ENCODE measurements at regions not wholly inside any gene's neighbourhood (a gene's known extent, or its start where the extent isn't known, plus 50 kb on each side); places are given as distances from the start of the nearest gene placed in this dataset.

GRCh38 chr6:115323001-115323400, 737.7 kb downstream of the FRK start:
- Histone ChIP-seq H3K36me3 (ENCODE audit: control insufficient read depth in 2 of 2, insufficient read depth in 2 of 2, low read length in 1 of 2) (no peaks in the 10 kb centered on the region), H3K4me1 (ENCODE audit: control insufficient read depth in 2 of 2, insufficient read depth in 2 of 2, low read length in 2 of 2) (no peaks in the 10 kb centered on the region), H3K4me3 (ENCODE audit: low read length in 2 of 2) (no peak overlapping the region), H3K27me3 (ENCODE audit: control insufficient read depth in 2 of 2, insufficient read depth in 1 of 2, low read length in 1 of 2) (no peaks in the 10 kb centered on the region), H3K27ac (ENCODE audit: low read depth in 1 of 2, low read length in 1 of 2) (no peak overlapping the region), H3K9me3 (ENCODE audit: control insufficient read depth in 2 of 2, insufficient read depth in 1 of 2, low read length in 1 of 2) (no peaks in the 10 kb centered on the region)
- WGBS, result 96% methylated on average over 1 of the region's 1 CpG
- no peak for DNase-seq (ENCODE audit: low read depth in 6 of 9, low spot score in 9 of 9)

GRCh38 chr6:115319823-115320222, 740.9 kb downstream of the FRK start:
- H3K9me3 ChIP-seq (ENCODE audit: control insufficient read depth in 2 of 2, insufficient read depth in 1 of 2, low read length in 1 of 2), result no peaks in the 10 kb centered on the region
- WGBS, result 90% methylated on average over 1 of the region's 1 CpG
- H3K27me3 ChIP-seq (ENCODE audit: control insufficient read depth in 2 of 2, insufficient read depth in 1 of 2, low read length in 1 of 2), result no peaks in the 10 kb centered on the region
- H3K4me1 ChIP-seq (ENCODE audit: control insufficient read depth in 2 of 2, insufficient read depth in 2 of 2, low read length in 2 of 2), result no peaks in the 10 kb centered on the region
- H3K4me3 ChIP-seq (ENCODE audit: low read length in 2 of 2), result no peak overlapping the region
- DNase-seq (ENCODE audit: low read depth in 6 of 9, low spot score in 9 of 9), result no peak
- no peak overlapping the region for H3K27ac ChIP-seq (ENCODE audit: low read depth in 1 of 2, low read length in 1 of 2)
- no peaks in the 10 kb centered on the region for H3K36me3 ChIP-seq (ENCODE audit: control insufficient read depth in 2 of 2, insufficient read depth in 2 of 2, low read length in 1 of 2)

GRCh38 chr6:115310156-115310555, 750.5 kb downstream of the FRK start:
- Histone ChIP-seq H3K27me3 (ENCODE audit: control insufficient read depth in 2 of 2, insufficient read depth in 1 of 2, low read length in 1 of 2) (no peaks in the 10 kb centered on the region), H3K27ac (ENCODE audit: low read depth in 1 of 2, low read length in 1 of 2) (no peak overlapping the region), H3K4me1 (ENCODE audit: control insufficient read depth in 2 of 2, insufficient read depth in 2 of 2, low read length in 2 of 2) (no peaks in the 10 kb centered on the region), H3K4me3 (ENCODE audit: low read length in 2 of 2) (no peak overlapping the region), H3K36me3 (ENCODE audit: control insufficient read depth in 2 of 2, insufficient read depth in 2 of 2, low read length in 1 of 2) (no peaks in the 10 kb centered on the region), H3K9me3 (ENCODE audit: control insufficient read depth in 2 of 2, insufficient read depth in 1 of 2, low read length in 1 of 2) (peaks cover 0 to 14% of the 10 kb centered on the region in 2 donors)
- no peak for DNase-seq (ENCODE audit: low read depth in 6 of 9, low spot score in 9 of 9)
- WGBS, result 96% methylated on average over 6 of the region's 6 CpGs

- no peaks in the 10 kb centered on the region for H3K36me3 ChIP-seq (ENCODE audit: control insufficient read depth in 2 of 2, insufficient read depth in 2 of 2, low read length in 1 of 2)
- H3K27ac ChIP-seq (ENCODE audit: low read depth in 1 of 2, low read length in 1 of 2), result no peak overlapping the region
- no peak overlapping the region for H3K4me3 ChIP-seq (ENCODE audit: low read length in 2 of 2)
- no peak for DNase-seq (ENCODE audit: low read depth in 6 of 9, low spot score in 9 of 9)
- H3K4me1 ChIP-seq (ENCODE audit: control insufficient read depth in 2 of 2, insufficient read depth in 2 of 2, low read length in 2 of 2), result no peaks in the 10 kb centered on the region
- WGBS, result 84% methylated on average over 4 of the region's 4 CpGs
- no peaks in the 10 kb centered on the region for H3K9me3 ChIP-seq (ENCODE audit: control insufficient read depth in 2 of 2, insufficient read depth in 1 of 2, low read length in 1 of 2)
- no peaks in the 10 kb centered on the region for H3K27me3 ChIP-seq (ENCODE audit: control insufficient read depth in 2 of 2, insufficient read depth in 1 of 2, low read length in 1 of 2)
Observed at GRCh38 chr6:115302731-115303130, 758.0 kb downstream of the FRK start.

GRCh38 chr6:115287467-115287866, 773.2 kb downstream of the FRK start:
- Histone ChIP-seq H3K9me3 (ENCODE audit: control insufficient read depth in 2 of 2, insufficient read depth in 1 of 2, low read length in 1 of 2) (no peaks in the 10 kb centered on the region), H3K27me3 (ENCODE audit: control insufficient read depth in 2 of 2, insufficient read depth in 1 of 2, low read length in 1 of 2) (no peaks in the 10 kb centered on the region), H3K36me3 (ENCODE audit: control insufficient read depth in 2 of 2, insufficient read depth in 2 of 2, low read length in 1 of 2) (no peaks in the 10 kb centered on the region), H3K27ac (ENCODE audit: low read depth in 1 of 2, low read length in 1 of 2) (no peak overlapping the region), H3K4me3 (ENCODE audit: low read length in 2 of 2) (no peak overlapping the region), H3K4me1 (ENCODE audit: control insufficient read depth in 2 of 2, insufficient read depth in 2 of 2, low read length in 2 of 2) (no peaks in the 10 kb centered on the region)
- 87% methylated on average over 4 of the region's 4 CpGs for WGBS
- no peak for DNase-seq (ENCODE audit: low read depth in 6 of 9, low spot score in 9 of 9)

- 88% methylated on average over 3 of the region's 3 CpGs for WGBS
- Histone ChIP-seq H3K27ac (ENCODE audit: low read depth in 1 of 2, low read length in 1 of 2) (no peak overlapping the region), H3K36me3 (ENCODE audit: control insufficient read depth in 2 of 2, insufficient read depth in 2 of 2, low read length in 1 of 2) (no peaks in the 10 kb centered on the region), H3K4me1 (ENCODE audit: control insufficient read depth in 2 of 2, insufficient read depth in 2 of 2, low read length in 2 of 2) (no peaks in the 10 kb centered on the region), H3K4me3 (ENCODE audit: low read length in 2 of 2) (no peak overlapping the region), H3K9me3 (ENCODE audit: control insufficient read depth in 2 of 2, insufficient read depth in 1 of 2, low read length in 1 of 2) (peaks cover 0 to 7% of the 10 kb centered on the region in 2 donors), H3K27me3 (ENCODE audit: control insufficient read depth in 2 of 2, insufficient read depth in 1 of 2, low read length in 1 of 2) (no peaks in the 10 kb centered on the region)
- no peak for DNase-seq (ENCODE audit: low read depth in 6 of 9, low spot score in 9 of 9)
Observed at GRCh38 chr6:115276881-115277565, 783.7 kb downstream of the FRK start.

- DNase-seq (ENCODE audit: low read depth in 6 of 9, low spot score in 9 of 9), result no peak
- Histone ChIP-seq H3K27ac (ENCODE audit: low read depth in 1 of 2, low read length in 1 of 2) (no peak overlapping the region), H3K4me1 (ENCODE audit: control insufficient read depth in 2 of 2, insufficient read depth in 2 of 2, low read length in 2 of 2) (no peaks in the 10 kb centered on the region), H3K27me3 (ENCODE audit: control insufficient read depth in 2 of 2, insufficient read depth in 1 of 2, low read length in 1 of 2) (no peaks in the 10 kb centered on the region), H3K9me3 (ENCODE audit: control insufficient read depth in 2 of 2, insufficient read depth in 1 of 2, low read length in 1 of 2) (peaks cover 0 to 4% of the 10 kb centered on the region in 2 donors), H3K4me3 (ENCODE audit: low read length in 2 of 2) (no peak overlapping the region), H3K36me3 (ENCODE audit: control insufficient read depth in 2 of 2, insufficient read depth in 2 of 2, low read length in 1 of 2) (no peaks in the 10 kb centered on the region)
Observed at GRCh38 chr6:115272311-115272710, 788.4 kb downstream of the FRK start.

GRCh38 chr6:115271434-115271833, 789.3 kb downstream of the FRK start:
- Histone ChIP-seq H3K27me3 (ENCODE audit: control insufficient read depth in 2 of 2, insufficient read depth in 1 of 2, low read length in 1 of 2) (no peaks in the 10 kb centered on the region), H3K9me3 (ENCODE audit: control insufficient read depth in 2 of 2, insufficient read depth in 1 of 2, low read length in 1 of 2) (peaks cover 0 to 4% of the 10 kb centered on the region in 2 donors), H3K27ac (ENCODE audit: low read depth in 1 of 2, low read length in 1 of 2) (no peak overlapping the region), H3K4me1 (ENCODE audit: control insufficient read depth in 2 of 2, insufficient read depth in 2 of 2, low read length in 2 of 2) (no peaks in the 10 kb centered on the region), H3K36me3 (ENCODE audit: control insufficient read depth in 2 of 2, insufficient read depth in 2 of 2, low read length in 1 of 2) (no peaks in the 10 kb centered on the region), H3K4me3 (ENCODE audit: low read length in 2 of 2) (no peak overlapping the region)
- 58% methylated on average over 5 of the region's 5 CpGs for WGBS
- DNase-seq (ENCODE audit: low read depth in 6 of 9, low spot score in 9 of 9), result no peak

- Histone ChIP-seq H3K4me1 (ENCODE audit: control insufficient read depth in 2 of 2, insufficient read depth in 2 of 2, low read length in 2 of 2) (no peaks in the 10 kb centered on the region), H3K27ac (ENCODE audit: low read depth in 1 of 2, low read length in 1 of 2) (no peak overlapping the region), H3K36me3 (ENCODE audit: control insufficient read depth in 2 of 2, insufficient read depth in 2 of 2, low read length in 1 of 2) (no peaks in the 10 kb centered on the region), H3K27me3 (ENCODE audit: control insufficient read depth in 2 of 2, insufficient read depth in 1 of 2, low read length in 1 of 2) (no peaks in the 10 kb centered on the region), H3K4me3 (ENCODE audit: low read length in 2 of 2) (no peak overlapping the region), H3K9me3 (ENCODE audit: control insufficient read depth in 2 of 2, insufficient read depth in 1 of 2, low read length in 1 of 2) (peaks cover 0 to 4% of the 10 kb centered on the region in 2 donors)
- no peak for DNase-seq (ENCODE audit: low read depth in 6 of 9, low spot score in 9 of 9)
Observed at GRCh38 chr6:115270953-115271352, 789.7 kb downstream of the FRK start.

Measured in thymus (tissue), 11 donors.